GM19324 (cell line): ENCODE measurements at regions not wholly inside any gene's neighbourhood (a gene's known extent, or its start where the extent isn't known, plus 50 kb on each side); places are given as distances from the start of the nearest gene placed in this dataset.
"Not testable (repeated sequence)": the region's sequence is repeated elsewhere in the genome, so short reads cannot be mapped to it uniquely, and the experiment has no call there.

Source experiments
- ATAC-seq: cut with Tn5 transposase; IDR thresholded peaks from one replicate; pipeline ENCODE4 v1.9.1; 2021; ENCODE audit warnings: mild to moderate bottlenecking, moderate library complexity; ENCODE audit not compliant: unreplicated experiment, low FRiP score

DNA sequence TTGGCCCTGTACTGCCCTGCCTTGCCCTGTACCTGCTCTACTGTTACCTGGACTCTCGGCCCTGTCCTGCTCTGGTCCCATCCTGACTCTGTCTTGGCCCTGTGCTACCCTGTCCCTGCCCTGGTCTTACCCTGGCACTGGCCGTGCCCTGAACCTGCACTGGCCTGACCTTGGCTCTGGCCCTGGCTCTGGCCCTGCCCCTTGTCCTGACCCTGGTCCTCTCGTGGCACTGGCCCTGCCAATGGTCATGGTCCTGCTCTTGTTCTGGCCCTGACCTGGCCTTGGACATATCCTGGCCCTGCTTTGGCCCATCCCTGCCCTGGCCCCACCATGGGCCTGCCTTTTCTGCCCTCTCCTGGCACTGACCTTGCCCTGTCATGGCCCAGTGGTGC lies 251.3 kb downstream of the TP53TG3F start:
- not testable (repeated sequence) for ATAC-seq

GRCh38 chr16:33711616-33712015 lies 252.2 kb downstream of the TP53TG3F start:
- not testable (repeated sequence) for ATAC-seq

DNA sequence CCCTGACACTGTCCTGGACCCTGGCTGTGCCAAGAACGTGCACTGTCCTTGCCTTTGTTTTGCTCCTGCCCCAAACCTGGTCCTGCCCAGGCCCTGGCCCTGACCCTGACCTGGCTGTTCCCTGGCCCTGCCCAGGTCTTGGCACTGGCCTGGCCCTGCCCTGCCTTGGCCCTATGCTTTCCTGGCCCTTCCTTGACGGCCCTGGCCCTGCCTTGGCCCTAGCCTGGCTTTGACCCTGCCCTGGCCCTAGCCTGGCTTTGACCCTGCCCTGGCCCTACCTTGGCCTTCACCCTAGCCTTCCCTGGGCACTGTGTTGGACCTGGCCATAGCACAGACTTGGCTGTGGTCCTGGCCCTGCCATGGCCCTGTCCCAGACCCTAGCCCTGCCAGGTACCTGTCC lies 252.9 kb downstream of the TP53TG3F start:
- not testable (repeated sequence) for ATAC-seq

GRCh38 chr16:33712851-33713709 lies 253.7 kb downstream of the TP53TG3F start:
- ATAC-seq = not testable (repeated sequence)

GRCh38 chr16:33713710-33714538 lies 254.5 kb downstream of the TP53TG3F start:
- not testable (repeated sequence) for ATAC-seq

DNA sequence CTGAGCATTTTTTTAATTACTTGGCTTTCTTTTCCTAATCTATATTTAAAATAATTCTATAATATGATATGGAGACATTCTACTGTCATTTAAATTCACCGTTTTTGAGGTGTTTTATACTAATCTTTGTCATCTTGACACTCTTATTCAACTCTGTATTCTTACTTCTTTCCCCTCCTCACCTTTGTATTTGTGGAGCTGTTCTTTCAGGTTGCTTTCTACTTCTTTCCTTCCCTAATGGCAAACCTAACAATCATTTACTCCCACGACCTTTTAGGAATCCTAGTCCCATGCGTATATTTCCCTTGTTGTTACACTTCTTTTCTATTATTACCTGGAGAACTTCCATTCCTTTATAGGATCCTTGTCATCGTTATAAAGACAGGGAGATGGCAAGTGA lies 271.8 kb downstream of the TP53TG3F start:
- not testable (repeated sequence) for ATAC-seq

DNA sequence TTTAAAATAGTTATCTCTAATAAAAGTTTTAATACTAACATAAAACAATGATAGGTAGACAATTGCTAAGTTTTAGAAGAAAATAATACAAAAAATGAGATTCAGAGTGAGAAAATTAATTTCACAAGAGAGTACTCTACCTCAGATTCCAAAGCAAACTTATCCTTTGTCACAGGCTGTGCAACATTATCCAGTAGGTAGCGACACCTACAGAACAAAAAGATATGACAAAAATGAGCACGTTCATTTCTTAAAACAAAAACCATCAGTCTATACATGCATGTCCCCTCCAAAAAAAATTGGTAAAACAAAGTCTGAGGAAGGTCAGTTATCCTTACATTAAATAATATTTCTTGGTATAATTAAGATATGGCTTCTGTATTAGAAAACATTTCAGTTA lies 275.2 kb downstream of the TP53TG3F start:
- ATAC-seq = not testable (repeated sequence)

DNA sequence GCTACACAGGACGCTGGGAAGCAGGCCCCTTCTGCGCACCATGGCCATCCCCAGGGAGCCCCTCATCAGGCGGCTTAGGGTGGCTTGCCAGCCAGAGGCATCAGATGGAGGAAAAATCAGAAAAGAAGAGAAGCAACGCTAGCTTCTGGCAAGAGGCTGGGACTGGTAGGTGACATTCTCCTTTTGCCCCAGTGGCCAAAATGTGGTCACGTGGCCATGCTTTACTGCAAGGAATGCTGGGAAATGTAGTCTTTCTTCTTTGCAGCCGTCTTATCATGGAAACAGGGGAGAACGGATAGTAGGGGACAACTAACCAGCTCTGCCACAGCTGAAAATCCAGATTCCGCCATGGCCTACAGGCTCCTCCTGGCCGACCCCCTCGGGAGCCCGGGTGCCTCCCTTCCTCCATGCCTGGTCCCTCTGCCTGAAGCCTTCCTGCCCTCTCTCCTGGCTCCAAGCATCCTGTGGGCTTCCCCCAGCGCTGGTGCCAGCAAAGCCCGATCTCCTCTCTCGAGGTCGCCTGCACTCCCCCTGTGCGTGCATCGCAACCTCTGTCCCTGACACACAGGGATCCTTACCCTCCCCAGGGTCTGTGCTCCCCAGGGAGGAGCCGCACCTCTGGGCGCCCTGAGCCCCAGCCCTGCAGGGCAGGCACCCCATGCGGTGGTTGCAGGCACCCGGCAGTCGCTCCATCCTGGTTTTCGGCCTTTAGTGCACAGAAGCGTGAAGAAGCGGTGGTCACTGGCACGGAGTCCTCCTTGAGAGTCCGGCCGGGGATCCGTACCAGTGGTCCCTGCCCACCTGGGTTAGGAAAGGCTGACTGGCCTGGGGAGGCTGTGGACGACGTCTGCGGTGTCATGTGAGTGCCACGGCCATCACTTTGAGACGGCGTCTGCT lies 307.7 kb downstream of the TP53TG3F start:
- ATAC-seq = not testable (repeated sequence)

GRCh38 chr16:33768710-33769109 lies 309.3 kb downstream of the TP53TG3F start:
- not testable (repeated sequence) for ATAC-seq

DNA sequence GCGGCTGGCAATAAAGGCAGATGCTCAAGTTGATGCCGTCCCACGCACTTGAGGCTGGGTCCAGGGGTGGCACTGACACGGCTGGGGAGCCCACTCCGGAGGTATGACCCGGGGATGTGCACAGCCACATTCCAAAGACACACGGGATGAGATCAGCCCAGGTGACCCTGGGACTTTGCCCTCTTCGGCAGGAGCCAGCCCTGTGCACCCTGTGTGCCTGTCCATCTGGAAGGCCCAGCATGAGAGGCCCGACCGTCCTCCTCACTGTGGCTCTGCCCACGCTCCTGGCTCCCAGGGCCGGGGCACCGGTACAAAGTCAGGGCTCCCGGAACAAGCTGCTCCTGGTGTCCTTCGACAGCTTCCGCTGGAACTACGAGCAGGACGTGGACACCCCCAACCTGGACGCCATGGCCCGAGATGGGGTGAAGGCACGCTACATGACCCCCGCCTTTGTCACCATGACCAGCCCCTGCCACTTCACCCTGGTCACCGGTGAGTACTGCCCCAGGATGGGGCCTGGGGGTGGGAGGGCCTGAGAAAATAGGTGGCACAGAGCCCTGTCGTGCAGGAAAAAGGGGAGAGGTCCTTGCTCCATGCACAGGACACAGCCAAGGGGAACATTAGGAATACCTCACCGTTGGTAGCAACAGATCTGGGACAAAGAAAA lies 309.9 kb downstream of the TP53TG3F start:
- not testable (repeated sequence) for ATAC-seq

- ATAC-seq = not testable (repeated sequence)
Measured at GRCh38 chr16:33770478-33770877, 311.1 kb downstream of the TP53TG3F start.

- not testable (repeated sequence) for ATAC-seq
Measured at GRCh38 chr16:33771211-33771610, 311.8 kb downstream of the TP53TG3F start.

GRCh38 chr16:33773966-33774365 lies 314.6 kb downstream of the TP53TG3F start:
- not testable (repeated sequence) for ATAC-seq

GRCh38 chr16:33774724-33775123 lies 315.3 kb downstream of the TP53TG3F start:
- not testable (repeated sequence) for ATAC-seq

DNA sequence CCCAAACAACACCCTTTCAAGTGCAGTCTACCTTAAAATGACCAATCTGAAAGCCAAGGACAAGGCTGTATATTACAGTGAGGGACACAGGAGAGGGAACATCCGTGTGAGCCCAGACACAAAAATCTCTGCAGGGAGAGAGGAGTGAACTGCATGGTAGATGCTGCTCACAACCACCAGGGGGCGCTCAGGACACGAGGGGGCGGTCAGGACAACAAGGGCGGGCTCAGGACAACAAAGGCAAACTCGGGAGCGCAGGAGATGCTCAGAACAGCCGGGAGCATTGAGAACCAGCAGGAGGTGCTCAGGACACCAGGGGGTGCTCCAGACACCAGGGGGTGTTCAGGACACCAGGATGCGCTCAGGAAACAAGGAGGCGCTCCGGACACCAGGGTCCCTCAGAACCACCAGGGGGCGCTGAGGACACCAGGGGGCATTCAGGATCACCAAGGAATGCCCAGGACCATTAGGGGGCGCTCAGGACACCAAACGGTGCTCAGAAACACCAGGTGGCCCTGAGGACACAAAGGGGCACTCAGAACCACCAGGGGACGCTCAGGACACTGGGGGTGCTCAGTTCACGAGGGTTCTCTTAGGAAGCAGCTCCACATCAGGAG lies 357.0 kb downstream of the TP53TG3F start:
- not testable (repeated sequence) for ATAC-seq

- ATAC-seq = not testable (repeated sequence)
Measured at GRCh38 chr16:33824736-33825135, 365.3 kb downstream of the TP53TG3F start.

- not testable (repeated sequence) for ATAC-seq
Measured at GRCh38 chr16:33827522-33827921, 368.1 kb downstream of the TP53TG3F start.

- not testable (repeated sequence) for ATAC-seq
Measured at GRCh38 chr16:33839157-33839556, 379.7 kb downstream of the TP53TG3F start.

DNA sequence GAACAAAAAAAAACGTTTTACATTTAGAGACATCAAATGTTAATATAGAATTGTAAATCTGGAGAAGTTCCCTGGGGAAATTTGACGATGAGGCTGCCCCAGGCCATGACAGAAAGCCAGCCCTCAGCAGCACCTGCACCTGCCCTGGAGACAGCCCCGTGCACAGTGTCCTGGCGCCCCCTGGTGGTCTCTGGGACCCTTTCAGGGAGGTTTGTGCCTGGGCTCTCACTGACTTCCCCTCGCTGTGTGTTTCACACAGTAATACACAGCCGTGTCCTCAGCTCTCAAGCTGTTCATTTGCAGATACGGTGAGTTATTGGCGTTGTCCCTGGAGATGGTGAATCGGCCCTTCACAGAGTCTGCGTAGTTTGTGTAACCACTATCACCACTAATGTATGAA lies 385.1 kb downstream of the TP53TG3F start:
- ATAC-seq = not testable (repeated sequence)
